ENCODE measurements at regions not wholly inside any gene's neighbourhood (a gene's known extent, or its start where the extent isn't known, plus 50 kb on each side); places are given as distances from the start of the nearest gene placed in this dataset.

DNA sequence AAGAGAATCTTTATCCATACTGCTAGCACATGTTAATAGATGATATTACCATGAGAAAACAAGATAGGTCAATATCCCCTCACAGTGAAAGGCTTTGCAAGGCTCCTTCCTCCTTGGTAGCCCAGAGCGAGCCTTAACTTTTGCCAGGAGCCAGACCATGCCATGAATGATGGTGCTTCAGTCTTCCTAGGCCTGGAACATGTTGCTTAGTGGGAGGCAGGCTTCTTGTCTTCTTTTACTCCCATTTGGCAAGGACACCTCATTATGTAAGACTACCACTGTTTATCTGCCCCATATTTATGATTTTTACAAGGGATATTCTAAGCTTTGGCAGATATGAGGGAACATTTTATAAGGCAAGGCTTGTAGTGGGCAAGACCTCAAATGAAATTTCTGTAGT is 90.8 kb downstream of the GJA1 start:
- TF ChIP-seq EGR1 (IDR thresholded peaks at IDR 0.05): no peak
- TF ChIP-seq, protein P1, sequence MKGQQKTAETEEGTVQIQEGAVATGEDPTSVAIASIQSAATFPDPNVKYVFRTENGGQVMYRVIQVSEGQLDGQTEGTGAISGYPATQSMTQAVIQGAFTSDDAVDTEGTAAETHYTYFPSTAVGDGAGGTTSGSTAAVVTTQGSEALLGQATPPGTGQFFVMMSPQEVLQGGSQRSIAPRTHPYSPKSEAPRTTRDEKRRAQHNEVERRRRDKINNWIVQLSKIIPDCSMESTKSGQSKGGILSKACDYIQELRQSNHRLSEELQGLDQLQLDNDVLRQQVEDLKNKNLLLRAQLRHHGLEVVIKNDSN (IDR thresholded peaks at IDR 0.05): no peak
- no peak for TF ChIP-seq FOXM1 (IDR thresholded peaks at IDR 0.05; ENCODE audit: borderline replicate concordance, low read depth)
- no peak for TF ChIP-seq NFIC (IDR thresholded peaks at IDR 0.05)
- TF ChIP-seq TCF12 (IDR thresholded peaks at IDR 0.05; ENCODE audit: low read depth): no peak
- no peak for TF ChIP-seq ZBTB7A (IDR thresholded peaks at IDR 0.05; ENCODE audit: low read depth)
- no peak for TF ChIP-seq YY1 (IDR thresholded peaks at IDR 0.05; ENCODE audit: low read depth)
- TF ChIP-seq TEAD4 (IDR thresholded peaks at IDR 0.05): no peak
- TF ChIP-seq TAF1 (IDR thresholded peaks at IDR 0.05; ENCODE audit: low read depth): no peak
- no peak for TF ChIP-seq REST (IDR thresholded peaks at IDR 0.05; ENCODE audit: low read depth)
- TF ChIP-seq CREB1 (IDR thresholded peaks at IDR 0.05; ENCODE audit: low read depth): no peak
- no peak for TF ChIP-seq EP300 (IDR thresholded peaks at IDR 0.05; ENCODE audit: borderline replicate concordance)
- TF ChIP-seq RAD21 (IDR thresholded peaks at IDR 0.05; ENCODE audit: low read depth): no peak
- TF ChIP-seq, protein P2, sequence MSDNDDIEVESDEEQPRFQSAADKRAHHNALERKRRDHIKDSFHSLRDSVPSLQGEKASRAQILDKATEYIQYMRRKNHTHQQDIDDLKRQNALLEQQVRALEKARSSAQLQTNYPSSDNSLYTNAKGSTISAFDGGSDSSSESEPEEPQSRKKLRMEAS (IDR thresholded peaks at IDR 0.05): no peak
- TF ChIP-seq CEBPB (IDR thresholded peaks at IDR 0.05): no peak

DNA sequence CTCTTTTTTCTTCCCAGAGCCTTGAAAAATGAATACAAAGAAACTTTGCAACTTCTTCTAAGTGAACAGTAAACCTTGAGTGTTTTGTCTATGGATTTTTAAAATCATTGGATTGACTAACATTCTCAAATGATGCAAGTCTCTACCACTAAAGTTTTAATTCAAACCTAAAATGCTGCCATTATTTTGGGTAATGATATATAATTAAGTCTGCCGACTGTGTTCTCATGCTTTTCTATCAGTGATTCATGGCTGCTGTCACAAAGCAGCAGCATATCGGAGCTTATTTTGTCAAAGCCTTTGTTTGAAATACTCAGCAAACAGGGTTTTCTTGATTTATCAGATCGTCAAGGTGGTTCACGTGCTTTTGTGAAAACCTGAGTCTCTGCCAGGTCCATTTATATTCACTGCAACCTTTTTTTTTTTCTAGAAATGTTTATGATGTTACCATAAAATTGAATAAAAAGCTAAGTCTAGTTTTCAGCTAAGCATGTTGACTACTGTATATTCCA is 96.3 kb downstream of the GJA1 start:
- TF ChIP-seq CREB1 (IDR thresholded peaks at IDR 0.05; ENCODE audit: low read depth): no peak
- no peak for TF ChIP-seq REST (IDR thresholded peaks at IDR 0.05; ENCODE audit: low read depth)
- TF ChIP-seq, protein P2 (IDR thresholded peaks at IDR 0.05): no peak
- TF ChIP-seq, protein P1 (IDR thresholded peaks at IDR 0.05): no peak
- TF ChIP-seq TCF12 (IDR thresholded peaks at IDR 0.05; ENCODE audit: low read depth): no peak
- TF ChIP-seq RAD21 (IDR thresholded peaks at IDR 0.05; ENCODE audit: low read depth): no peak
- no peak for TF ChIP-seq EP300 (IDR thresholded peaks at IDR 0.05; ENCODE audit: borderline replicate concordance)
- no peak for TF ChIP-seq EGR1 (IDR thresholded peaks at IDR 0.05)
- no peak for TF ChIP-seq ZBTB7A (IDR thresholded peaks at IDR 0.05; ENCODE audit: low read depth)
- no peak for TF ChIP-seq TAF1 (IDR thresholded peaks at IDR 0.05; ENCODE audit: low read depth)
- TF ChIP-seq YY1 (IDR thresholded peaks at IDR 0.05; ENCODE audit: low read depth): no peak
- no peak for TF ChIP-seq TEAD4 (IDR thresholded peaks at IDR 0.05)
- no peak for TF ChIP-seq FOXM1 (IDR thresholded peaks at IDR 0.05; ENCODE audit: borderline replicate concordance, low read depth)
- TF ChIP-seq CEBPB (IDR thresholded peaks at IDR 0.05): no peak
- no peak for TF ChIP-seq NFIC (IDR thresholded peaks at IDR 0.05)

GRCh38 chr6:121533321-121533841 is 97.9 kb downstream of the GJA1 start:
- TF ChIP-seq TAF1 (IDR thresholded peaks at IDR 0.05; ENCODE audit: low read depth) (no peak), YY1 (IDR thresholded peaks at IDR 0.05; ENCODE audit: low read depth) (no peak), EP300 (IDR thresholded peaks at IDR 0.05; ENCODE audit: borderline replicate concordance) (no peak), NFIC (IDR thresholded peaks at IDR 0.05) (no peak), FOXM1 (IDR thresholded peaks at IDR 0.05; ENCODE audit: borderline replicate concordance, low read depth) (no peak), TCF12 (IDR thresholded peaks at IDR 0.05; ENCODE audit: low read depth) (no peak), RAD21 (IDR thresholded peaks at IDR 0.05; ENCODE audit: low read depth) (no peak), EGR1 (IDR thresholded peaks at IDR 0.05) (no peak), CREB1 (IDR thresholded peaks at IDR 0.05; ENCODE audit: low read depth) (no peak), CEBPB (IDR thresholded peaks at IDR 0.05) (no peak), ZBTB7A (IDR thresholded peaks at IDR 0.05; ENCODE audit: low read depth) (no peak), TEAD4 (IDR thresholded peaks at IDR 0.05) (no peak), REST (IDR thresholded peaks at IDR 0.05; ENCODE audit: low read depth) (no peak)
- TF ChIP-seq, protein P2 (IDR thresholded peaks at IDR 0.05): no peak
- TF ChIP-seq, protein P1 (IDR thresholded peaks at IDR 0.05): no peak

Measured in Ishikawa (cell line).